HCT116 (cell line): ENCODE measurements at regions not wholly inside any gene's neighbourhood (a gene's known extent, or its start where the extent isn't known, plus 50 kb on each side); places are given as distances from the start of the nearest gene placed in this dataset.

Experiments used
- ATAC-seq: fragments of 200-7000 bp; cut with Tn5 transposase; 2 replicates; pipeline ENCODE4 v1.9.1; 2020; ENCODE audit warnings: mild to moderate bottlenecking, moderate library complexity
- BruUV-seq: library from RNA; stranded (reverse); fragments of 400-500 nt; replicated peaks from 2 replicates; lab custom pipeline; 2021; lab: Mats Ljungman, UMichigan
- CTCF ChIA-PET: fragments of 300-600 bp; sonication (Branson Sonifier 250); formaldehyde crosslinking; loops from one replicate; lab custom pipeline; 2021; ENCODE audit warnings: antibody characterized with exemption; lab: Charles Lee
- POLR2A ChIA-PET: fragments of 300-600, 350-600 bp; sonication (Branson Sonifier 250); formaldehyde crosslinking; loops from one replicate; lab custom pipeline; 2021; ENCODE audit warnings: antibody characterized with exemption; lab: Charles Lee
- RAD21 ChIA-PET, 2 experiments: fragments of 300-600 bp; sonication (Branson Sonifier 250); formaldehyde crosslinking; loops; one replicate each; lab custom pipeline; 2023; ENCODE audit warnings: low total read pairs in 2 of 2; ENCODE audit not compliant: uncharacterized antibody in 2 of 2, unreplicated experiment in 2 of 2, low non-redundant PET in 1 of 2; lab: Charles Lee
- DNase-seq: peaks from one replicate; pipeline ENCODE4 v3.0.0-alpha.2; 2010; ENCODE audit warnings: low read depth, low spot score
- H2AFZ ChIP-seq: fragments of 200-600 bp; shearing (Covaris generic), sonication (generic); 2 replicates; pipeline ENCODE4 v1.6.1; 2017; ENCODE audit warnings: low read depth, mixed run types, mixed read lengths, antibody characterized with exemption, low read length; ENCODE audit not compliant: poor library complexity, severe bottlenecking
- H3K27ac ChIP-seq: 2 replicates; pipeline ENCODE4 v1.5.1; 2012; ENCODE audit warnings: low read depth, low read length
- H3K27me3 ChIP-seq: fragments of 200-600 bp; sonication (generic); 2 replicates; pipeline ENCODE4 v1.6.1; 2016; ENCODE audit warnings: mixed run types, low read length, mixed read lengths; ENCODE audit not compliant: insufficient read depth
- H3K36me3 ChIP-seq, 2 experiments: fragments of 200-500 bp in 1 of 2; fragments of 200-600 bp in 1 of 2; sonication (Bioruptor generic) in 1 of 2; sonication (generic) in 1 of 2; 2 replicates each; pipeline versions ENCODE4 v1.5.1 to v1.6.1; 2014 to 2016; ENCODE audit warnings: low read length in 2 of 2, inconsistent platforms in 1 of 2, mixed read lengths in 1 of 2, mixed run types in 1 of 2; ENCODE audit not compliant: insufficient read depth in 2 of 2, control insufficient read depth in 1 of 2
- H3K4me1 ChIP-seq, 2 experiments: fragments of 200-600 bp in 1 of 2; sonication (generic) in 1 of 2; 2 replicates each; pipeline versions ENCODE4 v1.5.1 to v1.6.1; 2012 to 2017; ENCODE audit warnings: low read length in 2 of 2, inconsistent platforms in 1 of 2, mild to moderate bottlenecking in 1 of 2, mixed read lengths in 1 of 2, mixed run types in 1 of 2, moderate library complexity in 1 of 2; ENCODE audit not compliant: insufficient read depth in 2 of 2, control insufficient read depth in 1 of 2
- H3K4me2 ChIP-seq: fragments of 200-600 bp; sonication (generic); 2 replicates; pipeline ENCODE4 v1.6.1; 2017; ENCODE audit warnings: mixed run types, low read length, mixed read lengths
- H3K4me3 ChIP-seq, 2 experiments: fragments of 200-600 bp in 1 of 2; sonication (generic) in 1 of 2; replicated peaks in 1 of 2; 2 replicates each; pipeline ENCODE4 v1.5.1; 2011 to 2016; ENCODE audit warnings: low read length in 2 of 2, control low read depth in 1 of 2, low read depth in 1 of 2, mild to moderate bottlenecking in 1 of 2, mixed read lengths in 1 of 2, mixed run types in 1 of 2
- H3K79me2 ChIP-seq: fragments of 200-600 bp; sonication (generic); 2 replicates; pipeline ENCODE4 v1.6.1; 2017; ENCODE audit warnings: mild to moderate bottlenecking, mixed run types, low read length, moderate library complexity, mixed read lengths; ENCODE audit not compliant: insufficient read depth
- H3K9ac ChIP-seq: fragments of 200-600 bp; sonication (generic); 2 replicates; pipeline ENCODE4 v1.6.1; 2016; ENCODE audit warnings: low read length, mixed read lengths
- H3K9me2 ChIP-seq: fragments of 200-600 bp; sonication (generic), shearing (Covaris generic); 2 replicates; pipeline ENCODE4 v1.6.1; 2017; ENCODE audit warnings: mixed run types, mild to moderate bottlenecking, moderate library complexity; ENCODE audit not compliant: insufficient read depth
- H3K9me3 ChIP-seq, 2 experiments: fragments of 200-500 bp in 1 of 2; fragments of 200-600 bp in 1 of 2; sonication (Bioruptor generic) in 1 of 2; sonication (generic) in 1 of 2; 2 replicates each; pipeline ENCODE4 v1.6.1; 2014 to 2017; ENCODE audit warnings: low read length in 2 of 2, mixed read lengths in 2 of 2, inconsistent platforms in 1 of 2, low read depth in 1 of 2, mild to moderate bottlenecking in 1 of 2, mixed run types in 1 of 2, moderate library complexity in 1 of 2; ENCODE audit not compliant: control insufficient read depth in 1 of 2, insufficient read depth in 1 of 2
- H4K20me1 ChIP-seq: fragments of 200-600 bp; sonication (generic), shearing (Covaris generic); 2 replicates; pipeline ENCODE4 v1.6.1; 2017; ENCODE audit warnings: mixed run types, mild to moderate bottlenecking, moderate library complexity; ENCODE audit not compliant: insufficient read depth
- CBX3 ChIP-seq: IDR thresholded peaks from 2 replicates; pipeline ENCODE4 v1.6.1; 2012; ENCODE audit warnings: low read depth
- CEBPB ChIP-seq: IDR thresholded peaks from 2 replicates; pipeline ENCODE4 v1.6.1; 2012; ENCODE audit warnings: low read depth
- EGR1 ChIP-seq: IDR thresholded peaks from 2 replicates; pipeline ENCODE4 v1.6.1; 2012; ENCODE audit warnings: low read depth
- ELF1 ChIP-seq: IDR thresholded peaks from 2 replicates; pipeline ENCODE4 v1.6.1; 2012; ENCODE audit warnings: low read depth, borderline replicate concordance
- POLR2AphosphoS5 ChIP-seq: IDR thresholded peaks from 2 replicates; pipeline ENCODE4 v1.6.1; 2011; ENCODE audit warnings: mild to moderate bottlenecking, low read depth, low read length, moderate library complexity
- REST ChIP-seq: IDR thresholded peaks from 2 replicates; pipeline ENCODE4 v1.6.1; 2012; ENCODE audit warnings: low read depth
- SIN3A ChIP-seq: IDR thresholded peaks from 2 replicates; pipeline ENCODE4 v1.6.1; 2012; ENCODE audit warnings: low read depth
- SRF ChIP-seq: IDR thresholded peaks from 2 replicates; pipeline ENCODE4 v1.6.1; 2012; ENCODE audit warnings: low read depth
- TCF7L2 ChIP-seq: IDR thresholded peaks from 2 replicates; pipeline ENCODE4 v1.7.0; 2011; ENCODE audit warnings: borderline replicate concordance, inconsistent platforms; ENCODE audit not compliant: insufficient read depth, insufficient read length; ENCODE audit errors: extremely low read depth
- intact Hi-C: fragments of 100-400 bp; cut with micrococcal nuclease; formaldehyde crosslinking; loops from 2 replicates; pipeline ENCODE4 v1.10.0; 2022
- TF ChIP-seq, protein P1 (sequence below): IDR thresholded peaks from 2 replicates; pipeline ENCODE4 v1.6.1; 2012
- TF ChIP-seq, protein P2 (sequence below), 3 experiments: fragments of 200-600 bp in 1 of 3; sonication (generic) in 1 of 3; IDR thresholded peaks in 2 of 3; conservative IDR thresholded peaks in 1 of 3; 2 replicates each; pipeline ENCODE4 v1.5.1; 2012 to 2017; ENCODE audit warnings: low read depth in 2 of 3, low read length in 2 of 3, antibody characterized with exemption in 1 of 3, borderline replicate concordance in 1 of 3, control low read depth in 1 of 3, mild to moderate bottlenecking in 1 of 3, mixed read lengths in 1 of 3, mixed run types in 1 of 3, moderate library complexity in 1 of 3; ENCODE audit not compliant: insufficient read depth in 1 of 3
- TF ChIP-seq, protein P3 (sequence below): IDR thresholded peaks from 2 replicates; pipeline ENCODE4 v1.6.1; 2012

DNA sequence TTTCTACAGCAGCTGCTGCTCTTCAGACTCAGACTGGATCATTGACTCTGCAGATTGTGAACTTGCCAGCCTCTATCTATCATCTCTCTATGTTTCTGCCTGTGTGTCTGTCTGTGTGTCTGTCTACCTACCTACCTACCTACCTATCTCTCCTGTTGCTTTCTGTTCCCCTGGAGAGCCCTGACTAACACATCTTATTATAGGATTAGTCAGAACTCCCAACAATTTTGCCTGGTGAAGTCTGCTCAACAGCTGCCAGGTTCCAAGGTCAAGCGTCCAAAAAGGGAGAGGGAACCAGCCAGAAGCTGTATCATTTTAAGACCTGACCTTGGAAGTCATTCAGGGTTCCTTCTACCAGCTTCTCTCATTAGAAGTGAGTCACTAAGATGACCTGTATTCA is 579.0 kb upstream of the DPP6 start:
- POLR2A ChIA-PET: no interaction called here
- intact Hi-C loops: no loop called here
- H3K4me3 ChIP-seq: no peak overlapping the region
- H3K27ac ChIP-seq: no peak overlapping the region
- no peak overlapping the region for H3K9ac ChIP-seq
- no peak for TF ChIP-seq ELF1
- no peak for TF ChIP-seq TCF7L2
- TF ChIP-seq, protein P1, sequence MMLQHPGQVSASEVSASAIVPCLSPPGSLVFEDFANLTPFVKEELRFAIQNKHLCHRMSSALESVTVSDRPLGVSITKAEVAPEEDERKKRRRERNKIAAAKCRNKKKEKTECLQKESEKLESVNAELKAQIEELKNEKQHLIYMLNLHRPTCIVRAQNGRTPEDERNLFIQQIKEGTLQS: no peak
- no peak for TF ChIP-seq SIN3A
- no peaks in the 10 kb centered on the region for H3K4me1 ChIP-seq
- peaks cover 8 to 10% of the 10 kb centered on the region in 2 experiments; a peak in 2 of 4 replicates for H3K9me3 ChIP-seq
- RAD21 ChIA-PET: no interaction called here
- H3K4me2 ChIP-seq: no peak overlapping the region
- BruUV-seq: no TSS peak
- H3K79me2 ChIP-seq: no peaks in the 10 kb centered on the region
- no peak overlapping the region for H2AFZ ChIP-seq
- H3K9me2 ChIP-seq: no peaks in the 10 kb centered on the region
- no peaks in the 10 kb centered on the region for H3K36me3 ChIP-seq
- no peaks in the 10 kb centered on the region for H3K27me3 ChIP-seq
- no peaks in the 10 kb centered on the region for H4K20me1 ChIP-seq
- DNase-seq (no peak), ATAC-seq (no peak)
- CTCF ChIA-PET: no interaction called here

DNA sequence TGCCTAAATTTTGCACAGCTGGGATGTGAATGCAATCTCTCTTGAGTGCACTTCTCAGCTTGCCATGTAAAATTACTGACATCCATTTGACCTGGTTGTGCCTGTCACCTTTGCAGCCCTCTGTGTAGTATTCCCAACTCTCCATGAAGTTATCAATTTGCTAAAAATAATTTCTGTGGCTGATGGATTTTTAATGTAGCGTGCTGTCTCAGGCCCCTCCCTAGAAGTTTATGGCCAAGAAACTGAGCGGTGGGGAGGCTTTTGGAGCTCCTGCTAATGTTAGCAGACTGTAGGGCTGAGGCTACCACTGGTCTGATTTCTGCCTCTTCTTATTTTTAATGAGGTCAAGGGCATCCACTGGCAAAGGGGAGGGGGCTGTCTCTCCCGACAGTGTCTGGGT is 577.0 kb upstream of the DPP6 start:
- POLR2A ChIA-PET: no interaction called here
- no TSS peak for BruUV-seq
- no peak for TF ChIP-seq POLR2AphosphoS5
- TF ChIP-seq SRF: no peak
- TF ChIP-seq EGR1: no peak
- no peak for TF ChIP-seq REST
- TF ChIP-seq, protein P2, sequence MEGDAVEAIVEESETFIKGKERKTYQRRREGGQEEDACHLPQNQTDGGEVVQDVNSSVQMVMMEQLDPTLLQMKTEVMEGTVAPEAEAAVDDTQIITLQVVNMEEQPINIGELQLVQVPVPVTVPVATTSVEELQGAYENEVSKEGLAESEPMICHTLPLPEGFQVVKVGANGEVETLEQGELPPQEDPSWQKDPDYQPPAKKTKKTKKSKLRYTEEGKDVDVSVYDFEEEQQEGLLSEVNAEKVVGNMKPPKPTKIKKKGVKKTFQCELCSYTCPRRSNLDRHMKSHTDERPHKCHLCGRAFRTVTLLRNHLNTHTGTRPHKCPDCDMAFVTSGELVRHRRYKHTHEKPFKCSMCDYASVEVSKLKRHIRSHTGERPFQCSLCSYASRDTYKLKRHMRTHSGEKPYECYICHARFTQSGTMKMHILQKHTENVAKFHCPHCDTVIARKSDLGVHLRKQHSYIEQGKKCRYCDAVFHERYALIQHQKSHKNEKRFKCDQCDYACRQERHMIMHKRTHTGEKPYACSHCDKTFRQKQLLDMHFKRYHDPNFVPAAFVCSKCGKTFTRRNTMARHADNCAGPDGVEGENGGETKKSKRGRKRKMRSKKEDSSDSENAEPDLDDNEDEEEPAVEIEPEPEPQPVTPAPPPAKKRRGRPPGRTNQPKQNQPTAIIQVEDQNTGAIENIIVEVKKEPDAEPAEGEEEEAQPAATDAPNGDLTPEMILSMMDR (IDR thresholded peaks at IDR 0.05 in 2 of 3, conservative IDR thresholded peaks at IDR 0.05 in 1 of 3; ENCODE audit: borderline replicate concordance in 1 of 3, insufficient read depth in 1 of 3, low read depth in 2 of 3, low read length in 2 of 3): no peak
- TF ChIP-seq SIN3A: no peak
- no peak for TF ChIP-seq CBX3
- TF ChIP-seq CEBPB: no peak
- TF ChIP-seq, protein P3, sequence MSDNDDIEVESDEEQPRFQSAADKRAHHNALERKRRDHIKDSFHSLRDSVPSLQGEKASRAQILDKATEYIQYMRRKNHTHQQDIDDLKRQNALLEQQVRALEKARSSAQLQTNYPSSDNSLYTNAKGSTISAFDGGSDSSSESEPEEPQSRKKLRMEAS: no peak

More for the DNA sequence above, 577.0 kb upstream of the DPP6 start:
- Histone ChIP-seq H4K20me1 (no peaks in the 10 kb centered on the region), H3K9me2 (no peaks in the 10 kb centered on the region), H3K9ac (no peak overlapping the region), H3K79me2 (no peaks in the 10 kb centered on the region), H3K4me3 (no peak overlapping the region), H3K9me3 (peaks cover 5 to 11% of the 10 kb centered on the region in 2 experiments; a peak in 2 of 4 replicates), H2AFZ (no peak overlapping the region), H3K27me3 (no peaks in the 10 kb centered on the region), H3K4me1 (no peaks in the 10 kb centered on the region), H3K27ac (no peak overlapping the region), H3K36me3 (no peaks in the 10 kb centered on the region), H3K4me2 (no peak overlapping the region)
- ChIA-PET CTCF (no interaction called here), RAD21 (no interaction called here)
- intact Hi-C loops: no loop called here
- ATAC-seq (no peak), DNase-seq (no peak)
